Lung (tissue), 11 donors: ENCODE measurements at regions not wholly inside any gene's neighbourhood (a gene's known extent, or its start where the extent isn't known, plus 50 kb on each side); places are given as distances from the start of the nearest gene placed in this dataset.
"Not testable (repeated sequence)": the region's sequence is repeated elsewhere in the genome, so short reads cannot be mapped to it uniquely, and the experiment has no call there.

ENCODE experiments used
- ATAC-seq: fragments of 200-7000 bp; cut with Tn5 transposase; one replicate; pipeline ENCODE4 v1.9.1; 2020; ENCODE audit warnings: moderate number of reproducible peaks; ENCODE audit not compliant: insufficient read depth, low FRiP score
- DNase-seq, 3 donors: peaks; one replicate each; pipeline ENCODE4 v3.0.0-alpha.2; 2013 to 2017
- H3K27ac ChIP-seq, 2 donors: one replicate each; pipeline ENCODE4 v1.5.1; 2013; ENCODE audit warnings: mild to moderate bottlenecking in 2 of 2, moderate library complexity in 2 of 2, control low read depth in 1 of 2, inconsistent platforms in 1 of 2, low read depth in 1 of 2, low read length in 1 of 2
- H3K27me3 ChIP-seq, 3 donors: one replicate each; pipeline ENCODE4 v1.5.1; 2013; ENCODE audit warnings: low read length in 2 of 3; ENCODE audit not compliant: control insufficient read depth in 3 of 3, insufficient read depth in 3 of 3
- H3K36me3 ChIP-seq, 4 donors: one replicate each; pipeline ENCODE4 v1.5.1; 2013; ENCODE audit warnings: low read length in 4 of 4, mild to moderate bottlenecking in 1 of 4, moderate library complexity in 1 of 4; ENCODE audit not compliant: control insufficient read depth in 4 of 4, insufficient read depth in 4 of 4
- H3K4me1 ChIP-seq, 5 donors: one replicate each; pipeline ENCODE4 v1.5.1; 2013; ENCODE audit warnings: low read length in 5 of 5, mild to moderate bottlenecking in 2 of 5, moderate library complexity in 1 of 5; ENCODE audit not compliant: control insufficient read depth in 5 of 5, insufficient read depth in 5 of 5
- H3K4me3 ChIP-seq: one replicate; pipeline ENCODE4 v1.5.1; 2013; ENCODE audit warnings: mild to moderate bottlenecking, control low read depth, moderate library complexity
- H3K9ac ChIP-seq, 2 donors: one replicate each; pipeline ENCODE4 v1.5.1; 2013; ENCODE audit warnings: low read length in 2 of 2, control low read depth in 1 of 2; ENCODE audit not compliant: insufficient read depth in 1 of 2
- H3K9me3 ChIP-seq, 4 donors: one replicate each; pipeline ENCODE4 v1.5.1; 2013; ENCODE audit warnings: low read length in 3 of 4, mild to moderate bottlenecking in 1 of 4, moderate library complexity in 1 of 4; ENCODE audit not compliant: control insufficient read depth in 4 of 4, insufficient read depth in 3 of 4
- CTCF ChIP-seq: IDR thresholded peaks from 2 replicates; pipeline ENCODE4 v1.5.1; 2012; ENCODE audit warnings: mild to moderate bottlenecking; ENCODE audit errors: control extremely low read depth, extremely low read depth
- WGBS, 2 donors: extraction: QIAGEN DNeasy Blood & Tissue Kit; methylation state at CpG; one replicate each; pipeline ENCODE4 v1.1.7; 2013; 5-methylcytosine and 5-hydroxymethylcytosine counted together
- donor health status: control.
- donor health status: control.
- donor health status: Bipolar disorder and iron deficiency.
- donor health status: healthy.
- donor health status: DM: yes; HTN: yes; CAD: no.

- Histone ChIP-seq H3K9ac (no peak overlapping the region), H3K27me3 (no peaks in the 10 kb centered on the region), H3K4me3 (no peak overlapping the region), H3K9me3 (no peaks in the 10 kb centered on the region), H3K27ac (no peak overlapping the region), H3K36me3 (no peaks in the 10 kb centered on the region), H3K4me1 (no peaks in the 10 kb centered on the region)
- TF ChIP-seq CTCF = no peak
- ATAC-seq (no peak), DNase-seq (peak in 1 of 3 donors; percentile 16)
- WGBS, 2 donors = 90 to 91% methylated on average over 4 of the region's 4 CpGs
Observed at GRCh38 chr7:84712374-84713121, 474.3 kb downstream of the SEMA3D start.

- H3K27me3 ChIP-seq, ATAC-seq, DNase-seq, H3K9me3 ChIP-seq, H3K4me3 ChIP-seq, H3K36me3 ChIP-seq, H3K4me1 ChIP-seq, H3K9ac ChIP-seq, H3K27ac ChIP-seq: not testable (repeated sequence)
- 90 to 91% methylated on average over 1 to 2 of the region's 3 CpGs for WGBS, 2 donors
Observed at GRCh38 chr7:84710538-84710937, 476.3 kb downstream of the SEMA3D start.

GRCh38 chr7:84705706-84706105 lies 481.1 kb downstream of the SEMA3D start:
- no peak for ATAC-seq
- no peak for TF ChIP-seq CTCF

GRCh38 chr7:84705079-84705478 lies 481.8 kb downstream of the SEMA3D start:
- ATAC-seq (no peak), DNase-seq (no peak)
- Histone ChIP-seq H3K36me3 (no peaks in the 10 kb centered on the region), H3K4me3 (no peak overlapping the region), H3K4me1 (no peaks in the 10 kb centered on the region), H3K27me3 (no peaks in the 10 kb centered on the region), H3K9ac (no peak overlapping the region), H3K27ac (no peak overlapping the region), H3K9me3 (no peaks in the 10 kb centered on the region)
- whole genome bisulfite sequencing, 2 donors = 75 to 91% methylated on average over 1 of the region's 1 CpG
- no peak for TF ChIP-seq CTCF

More at GRCh38 chr7:84705706-84706105, 481.1 kb downstream of the SEMA3D start:
- H3K4me1 ChIP-seq = no peaks in the 10 kb centered on the region
- H3K36me3 ChIP-seq = no peaks in the 10 kb centered on the region
- H3K4me3 ChIP-seq = no peak overlapping the region
- no peaks in the 10 kb centered on the region for H3K9me3 ChIP-seq
- H3K27me3 ChIP-seq = no peaks in the 10 kb centered on the region
- DNase-seq = no peak
- no peak overlapping the region for H3K9ac ChIP-seq
- WGBS, 2 donors = 91 to 98% methylated on average over 1 of the region's 1 CpG
- no peak overlapping the region for H3K27ac ChIP-seq
